ENCODE measurements at regions not wholly inside any gene's neighbourhood (a gene's known extent, or its start where the extent isn't known, plus 50 kb on each side); places are given as distances from the start of the nearest gene placed in this dataset.
A peak's percentile ranks its signal among the peaks of the same experiment; 100 is the strongest.

DNA sequence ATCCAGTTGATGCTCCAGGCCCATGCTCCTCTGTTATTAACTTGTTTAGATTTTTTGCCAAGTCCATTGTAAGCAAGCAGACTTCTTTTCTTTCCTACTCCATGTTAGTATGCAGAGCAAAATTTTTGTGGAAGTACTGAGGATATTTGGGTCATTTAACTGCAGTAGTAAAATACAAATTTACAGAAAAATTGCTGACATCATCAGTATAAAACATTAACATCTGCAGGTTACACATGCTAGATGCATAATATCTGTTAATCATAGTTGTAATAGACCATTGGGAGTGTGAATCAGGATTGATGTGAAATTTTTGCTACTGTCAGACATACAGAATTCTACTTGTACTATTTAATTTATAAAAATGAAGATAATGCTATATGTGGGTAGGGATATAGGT, 454.1 kb upstream of the CXorf51B start:
- ChIA-PET POLR2A (no interaction called here), CTCF (no interaction called here)
- H3K9me3 ChIP-seq: no peaks in the 10 kb centered on the region
- TF ChIP-seq, protein P1, sequence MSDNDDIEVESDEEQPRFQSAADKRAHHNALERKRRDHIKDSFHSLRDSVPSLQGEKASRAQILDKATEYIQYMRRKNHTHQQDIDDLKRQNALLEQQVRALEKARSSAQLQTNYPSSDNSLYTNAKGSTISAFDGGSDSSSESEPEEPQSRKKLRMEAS (IDR thresholded peaks at IDR 0.05): no peak
- TF ChIP-seq MAFK (IDR thresholded peaks at IDR 0.05; ENCODE audit: partially characterized antibody): peak; percentile 89
- no peaks in the 10 kb centered on the region for H3K4me1 ChIP-seq
- DNase-seq (ENCODE audit: low read depth in 1 of 2, low spot score in 1 of 2) (no peak), FAIRE-seq (no peak), ATAC-seq (no peak)
- no peak overlapping the region for H3K4me2 ChIP-seq
- H3K27ac ChIP-seq: no peak overlapping the region
- no peak overlapping the region for H3K4me3 ChIP-seq

DNA sequence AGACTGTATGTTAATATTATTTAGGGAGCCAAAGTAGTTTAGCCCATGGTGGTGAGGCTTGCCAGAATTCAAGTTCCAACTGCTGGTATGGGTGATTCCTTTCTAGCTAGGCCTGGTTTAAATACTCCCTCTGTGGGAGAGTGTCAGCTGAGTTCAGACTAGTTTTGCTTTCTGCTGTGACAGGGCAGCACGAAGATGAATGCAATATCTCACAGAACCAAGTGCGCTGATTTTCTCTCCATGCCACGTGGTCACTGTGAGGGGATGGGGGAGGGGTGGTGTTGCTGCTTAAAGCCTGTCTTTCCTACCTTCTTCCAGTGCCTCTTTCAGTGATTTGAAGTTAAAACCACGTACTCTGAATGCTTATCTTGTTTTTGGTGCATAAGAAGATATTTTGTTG, 445.7 kb upstream of the CXorf51B start:
- POLR2A ChIA-PET: no interaction called here
- TF ChIP-seq RFX5 (IDR thresholded peaks at IDR 0.05) (no peak), POLR2AphosphoS2 (conservative IDR thresholded peaks at IDR 0.05; ENCODE audit: low read length) (no peak), TP53 (CRISPR knock-in tag; IDR thresholded peaks at IDR 0.05) (no peak), POLR2A (IDR thresholded peaks at IDR 0.05; ENCODE audit: low read length) (no peak)
- TF ChIP-seq, protein P2, sequence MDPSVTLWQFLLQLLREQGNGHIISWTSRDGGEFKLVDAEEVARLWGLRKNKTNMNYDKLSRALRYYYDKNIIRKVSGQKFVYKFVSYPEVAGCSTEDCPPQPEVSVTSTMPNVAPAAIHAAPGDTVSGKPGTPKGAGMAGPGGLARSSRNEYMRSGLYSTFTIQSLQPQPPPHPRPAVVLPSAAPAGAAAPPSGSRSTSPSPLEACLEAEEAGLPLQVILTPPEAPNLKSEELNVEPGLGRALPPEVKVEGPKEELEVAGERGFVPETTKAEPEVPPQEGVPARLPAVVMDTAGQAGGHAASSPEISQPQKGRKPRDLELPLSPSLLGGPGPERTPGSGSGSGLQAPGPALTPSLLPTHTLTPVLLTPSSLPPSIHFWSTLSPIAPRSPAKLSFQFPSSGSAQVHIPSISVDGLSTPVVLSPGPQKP (IDR thresholded peaks at IDR 0.05; ENCODE audit: low read depth, low read length): no peak
- TF ChIP-seq, protein P3, sequence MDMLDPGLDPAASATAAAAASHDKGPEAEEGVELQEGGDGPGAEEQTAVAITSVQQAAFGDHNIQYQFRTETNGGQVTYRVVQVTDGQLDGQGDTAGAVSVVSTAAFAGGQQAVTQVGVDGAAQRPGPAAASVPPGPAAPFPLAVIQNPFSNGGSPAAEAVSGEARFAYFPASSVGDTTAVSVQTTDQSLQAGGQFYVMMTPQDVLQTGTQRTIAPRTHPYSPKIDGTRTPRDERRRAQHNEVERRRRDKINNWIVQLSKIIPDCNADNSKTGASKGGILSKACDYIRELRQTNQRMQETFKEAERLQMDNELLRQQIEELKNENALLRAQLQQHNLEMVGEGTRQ (IDR thresholded peaks at IDR 0.05): no peak
- TF ChIP-seq, protein P4, sequence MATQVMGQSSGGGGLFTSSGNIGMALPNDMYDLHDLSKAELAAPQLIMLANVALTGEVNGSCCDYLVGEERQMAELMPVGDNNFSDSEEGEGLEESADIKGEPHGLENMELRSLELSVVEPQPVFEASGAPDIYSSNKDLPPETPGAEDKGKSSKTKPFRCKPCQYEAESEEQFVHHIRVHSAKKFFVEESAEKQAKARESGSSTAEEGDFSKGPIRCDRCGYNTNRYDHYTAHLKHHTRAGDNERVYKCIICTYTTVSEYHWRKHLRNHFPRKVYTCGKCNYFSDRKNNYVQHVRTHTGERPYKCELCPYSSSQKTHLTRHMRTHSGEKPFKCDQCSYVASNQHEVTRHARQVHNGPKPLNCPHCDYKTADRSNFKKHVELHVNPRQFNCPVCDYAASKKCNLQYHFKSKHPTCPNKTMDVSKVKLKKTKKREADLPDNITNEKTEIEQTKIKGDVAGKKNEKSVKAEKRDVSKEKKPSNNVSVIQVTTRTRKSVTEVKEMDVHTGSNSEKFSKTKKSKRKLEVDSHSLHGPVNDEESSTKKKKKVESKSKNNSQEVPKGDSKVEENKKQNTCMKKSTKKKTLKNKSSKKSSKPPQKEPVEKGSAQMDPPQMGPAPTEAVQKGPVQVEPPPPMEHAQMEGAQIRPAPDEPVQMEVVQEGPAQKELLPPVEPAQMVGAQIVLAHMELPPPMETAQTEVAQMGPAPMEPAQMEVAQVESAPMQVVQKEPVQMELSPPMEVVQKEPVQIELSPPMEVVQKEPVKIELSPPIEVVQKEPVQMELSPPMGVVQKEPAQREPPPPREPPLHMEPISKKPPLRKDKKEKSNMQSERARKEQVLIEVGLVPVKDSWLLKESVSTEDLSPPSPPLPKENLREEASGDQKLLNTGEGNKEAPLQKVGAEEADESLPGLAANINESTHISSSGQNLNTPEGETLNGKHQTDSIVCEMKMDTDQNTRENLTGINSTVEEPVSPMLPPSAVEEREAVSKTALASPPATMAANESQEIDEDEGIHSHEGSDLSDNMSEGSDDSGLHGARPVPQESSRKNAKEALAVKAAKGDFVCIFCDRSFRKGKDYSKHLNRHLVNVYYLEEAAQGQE (IDR thresholded peaks at IDR 0.05): no peak
- TF ChIP-seq, protein P5, sequence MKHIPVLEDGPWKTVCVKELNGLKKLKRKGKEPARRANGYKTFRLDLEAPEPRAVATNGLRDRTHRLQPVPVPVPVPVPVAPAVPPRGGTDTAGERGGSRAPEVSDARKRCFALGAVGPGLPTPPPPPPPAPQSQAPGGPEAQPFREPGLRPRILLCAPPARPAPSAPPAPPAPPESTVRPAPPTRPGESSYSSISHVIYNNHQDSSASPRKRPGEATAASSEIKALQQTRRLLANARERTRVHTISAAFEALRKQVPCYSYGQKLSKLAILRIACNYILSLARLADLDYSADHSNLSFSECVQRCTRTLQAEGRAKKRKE (CRISPR knock-in tag; IDR thresholded peaks at IDR 0.05; ENCODE audit: low read depth): no peak

DNA sequence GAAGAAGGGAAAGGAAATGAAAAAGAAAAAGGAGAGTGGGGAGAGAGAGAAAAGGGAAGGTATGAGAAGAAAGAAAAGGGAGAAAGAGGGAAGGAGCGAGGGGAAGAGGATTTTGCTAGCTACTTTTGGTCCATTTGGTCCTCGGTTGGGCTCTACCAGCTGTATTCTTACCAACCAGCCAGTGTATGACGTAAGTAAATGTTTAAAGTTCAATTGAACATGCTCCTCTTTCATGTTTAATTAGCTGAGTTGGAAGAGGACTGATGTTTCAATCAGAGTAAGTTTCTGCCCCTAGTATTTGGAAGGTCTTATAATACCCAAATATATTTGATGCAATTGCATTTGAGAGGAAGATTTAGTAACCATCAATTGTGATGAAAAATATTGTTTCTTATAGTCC, 424.0 kb upstream of the CXorf51B start:
- Histone ChIP-seq H3K4me2 (no peak overlapping the region), H3K4me3 (no peak overlapping the region), H3K27ac (no peak overlapping the region), H3K4me1 (no peaks in the 10 kb centered on the region), H3K9me3 (no peaks in the 10 kb centered on the region; the same call in 2 of the 3 replicates)
- DNase-seq (ENCODE audit: low read depth in 1 of 2, low spot score in 1 of 2): no peak
- ChIA-PET POLR2A (no interaction called here), CTCF (no interaction called here)
- TF ChIP-seq CBX8 (IDR thresholded peaks at IDR 0.05) (no peak), BHLHE40 (IDR thresholded peaks at IDR 0.05; ENCODE audit: low read depth, low read length) (no peak), POLR2A (IDR thresholded peaks at IDR 0.05; ENCODE audit: low read length) (no peak), RFX5 (IDR thresholded peaks at IDR 0.05) (no peak), HOXB5 (CRISPR knock-in tag; IDR thresholded peaks at IDR 0.05) (no peak), NR3C1 (IDR thresholded peaks at IDR 0.05) (no peak), FOSL2 (IDR thresholded peaks at IDR 0.05) (no peak), FOSL2 (CRISPR knock-in tag; IDR thresholded peaks at IDR 0.05) (no peak), ZNF302 (CRISPR knock-in tag; IDR thresholded peaks at IDR 0.05) (no peak), RAD21 (conservative IDR thresholded peaks at IDR 0.05 in 1 of 2, IDR thresholded peaks at IDR 0.05 in 1 of 2) (no peak), ZC3H11A (IDR thresholded peaks at IDR 0.05) (no peak)
- TF ChIP-seq, protein P5 (CRISPR knock-in tag; IDR thresholded peaks at IDR 0.05; ENCODE audit: low read depth): no peak
- TF ChIP-seq, protein P6, sequence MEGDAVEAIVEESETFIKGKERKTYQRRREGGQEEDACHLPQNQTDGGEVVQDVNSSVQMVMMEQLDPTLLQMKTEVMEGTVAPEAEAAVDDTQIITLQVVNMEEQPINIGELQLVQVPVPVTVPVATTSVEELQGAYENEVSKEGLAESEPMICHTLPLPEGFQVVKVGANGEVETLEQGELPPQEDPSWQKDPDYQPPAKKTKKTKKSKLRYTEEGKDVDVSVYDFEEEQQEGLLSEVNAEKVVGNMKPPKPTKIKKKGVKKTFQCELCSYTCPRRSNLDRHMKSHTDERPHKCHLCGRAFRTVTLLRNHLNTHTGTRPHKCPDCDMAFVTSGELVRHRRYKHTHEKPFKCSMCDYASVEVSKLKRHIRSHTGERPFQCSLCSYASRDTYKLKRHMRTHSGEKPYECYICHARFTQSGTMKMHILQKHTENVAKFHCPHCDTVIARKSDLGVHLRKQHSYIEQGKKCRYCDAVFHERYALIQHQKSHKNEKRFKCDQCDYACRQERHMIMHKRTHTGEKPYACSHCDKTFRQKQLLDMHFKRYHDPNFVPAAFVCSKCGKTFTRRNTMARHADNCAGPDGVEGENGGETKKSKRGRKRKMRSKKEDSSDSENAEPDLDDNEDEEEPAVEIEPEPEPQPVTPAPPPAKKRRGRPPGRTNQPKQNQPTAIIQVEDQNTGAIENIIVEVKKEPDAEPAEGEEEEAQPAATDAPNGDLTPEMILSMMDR (IDR thresholded peaks at IDR 0.05): no peak
- no peak for FAIRE-seq
- 0% methylated on average over 3 of the region's 3 CpGs for WGBS (ENCODE audit: missing lambda C conversion rate)
- no peak for ATAC-seq

More for the DNA sequence above, 445.7 kb upstream of the CXorf51B start:
- WGBS (ENCODE audit: missing lambda C conversion rate): 0% methylated on average over 2 of the region's 4 CpGs
- no peak for DNase-seq (ENCODE audit: low read depth in 1 of 2, low spot score in 1 of 2)
- FAIRE-seq: no peak
- no peak overlapping the region for H3K27ac ChIP-seq
- no peaks in the 10 kb centered on the region for H3K9me3 ChIP-seq
- H3K4me2 ChIP-seq: no peak overlapping the region
- H3K4me3 ChIP-seq: no peak overlapping the region
- CTCF ChIA-PET: no interaction called here
- H3K4me1 ChIP-seq: no peaks in the 10 kb centered on the region
- no peak for ATAC-seq
